ENCODE measurements at regions not wholly inside any gene's neighbourhood (a gene's known extent, or its start where the extent isn't known, plus 50 kb on each side); places are given as distances from the start of the nearest gene placed in this dataset.

GRCh38 chr5:99808657-99809230, 726.4 kb upstream of the FAM174A start:
- Histone ChIP-seq H3K4me2 (ENCODE audit: low read length) (no peak overlapping the region), H2BK12ac (ENCODE audit: low read length) (no peak overlapping the region), H3K4me3 (ENCODE audit: low read depth, low read length) (no peak overlapping the region), H3K36me3 (ENCODE audit: control insufficient read depth in 1 of 2, insufficient read depth in 2 of 2, low read length in 2 of 2) (no peaks in the 10 kb centered on the region), H3K4me1 (ENCODE audit: control insufficient read depth in 1 of 2, insufficient read depth in 2 of 2, low read length in 2 of 2) (no peaks in the 10 kb centered on the region), H3K27ac (ENCODE audit: low read depth, low read length) (no peak overlapping the region), H3K18ac (ENCODE audit: low read length) (no peak overlapping the region), H3K9me3 (ENCODE audit: insufficient read depth, low read depth, low read length) (no peaks in the 10 kb centered on the region), H3K14ac (ENCODE audit: low read length) (no peak overlapping the region), H3K27me3 (ENCODE audit: insufficient read depth, low read length) (no peaks in the 10 kb centered on the region), H3K79me1 (ENCODE audit: low read length) (no peaks in the 10 kb centered on the region), H2AFZ (ENCODE audit: insufficient read depth, low read length, poor library complexity) (no peak overlapping the region), H3K79me2 (ENCODE audit: control insufficient read depth, insufficient read depth, low read length, poor library complexity) (no peaks in the 10 kb centered on the region), H2BK5ac (ENCODE audit: low read depth, low read length, poor library complexity) (no peak overlapping the region), H4K91ac (ENCODE audit: low read depth, low read length) (no peak overlapping the region), H2BK120ac (ENCODE audit: insufficient read depth, low read length, poor library complexity) (no peak overlapping the region), H4K12ac (ENCODE audit: low read depth, low read length) (no peak overlapping the region), H3K23ac (ENCODE audit: low read length) (no peak overlapping the region), H3K9ac (ENCODE audit: low read length) (no peak overlapping the region), H3K4ac (ENCODE audit: low read depth, low read length) (no peak overlapping the region), H4K8ac (ENCODE audit: low read depth, low read length) (no peak overlapping the region), H2AK5ac (ENCODE audit: low read length) (no peak overlapping the region)
- DNase-seq = no peak
- WGBS (ENCODE audit: extremely low coverage, insufficient coverage, insufficient read length) = no CpG with 5 or more reads among the region's 3 CpGs

- H3K23ac ChIP-seq (ENCODE audit: low read length) = no peak overlapping the region
- no peak overlapping the region for H3K4me2 ChIP-seq (ENCODE audit: low read length)
- H3K79me2 ChIP-seq (ENCODE audit: control insufficient read depth, insufficient read depth, low read length, poor library complexity) = no peaks in the 10 kb centered on the region
- H3K4ac ChIP-seq (ENCODE audit: low read depth, low read length) = no peak overlapping the region
- H3K36me3 ChIP-seq (ENCODE audit: control insufficient read depth in 1 of 2, insufficient read depth in 2 of 2, low read length in 2 of 2) = no peaks in the 10 kb centered on the region
- H3K9me3 ChIP-seq (ENCODE audit: insufficient read depth, low read depth, low read length) = no peaks in the 10 kb centered on the region
- no peak overlapping the region for H4K12ac ChIP-seq (ENCODE audit: low read depth, low read length)
- DNase-seq = no peak
- no peak overlapping the region for H2AK5ac ChIP-seq (ENCODE audit: low read length)
- H3K27me3 ChIP-seq (ENCODE audit: insufficient read depth, low read length) = no peaks in the 10 kb centered on the region
- no peak overlapping the region for H2BK120ac ChIP-seq (ENCODE audit: insufficient read depth, low read length, poor library complexity)
- H3K27ac ChIP-seq (ENCODE audit: low read depth, low read length) = no peak overlapping the region
- H2BK5ac ChIP-seq (ENCODE audit: low read depth, low read length, poor library complexity) = no peak overlapping the region
- no peak overlapping the region for H2BK12ac ChIP-seq (ENCODE audit: low read length)
- no peak overlapping the region for H3K14ac ChIP-seq (ENCODE audit: low read length)
- H4K8ac ChIP-seq (ENCODE audit: low read depth, low read length) = no peak overlapping the region
- H2AFZ ChIP-seq (ENCODE audit: insufficient read depth, low read length, poor library complexity) = no peak overlapping the region
- no peaks in the 10 kb centered on the region for H3K4me1 ChIP-seq (ENCODE audit: control insufficient read depth in 1 of 2, insufficient read depth in 2 of 2, low read length in 2 of 2)
- H4K91ac ChIP-seq (ENCODE audit: low read depth, low read length) = no peak overlapping the region
- no peak overlapping the region for H3K4me3 ChIP-seq (ENCODE audit: low read depth, low read length)
- no peak overlapping the region for H3K9ac ChIP-seq (ENCODE audit: low read length)
- no peaks in the 10 kb centered on the region for H3K79me1 ChIP-seq (ENCODE audit: low read length)
- no peak overlapping the region for H3K18ac ChIP-seq (ENCODE audit: low read length)
Observed at GRCh38 chr5:99807346-99807745, 727.8 kb upstream of the FAM174A start.

- Histone ChIP-seq H3K18ac (ENCODE audit: low read length) (no peak overlapping the region), H3K79me1 (ENCODE audit: low read length) (no peaks in the 10 kb centered on the region), H2AK5ac (ENCODE audit: low read length) (no peak overlapping the region), H3K4ac (ENCODE audit: low read depth, low read length) (no peak overlapping the region), H3K4me1 (ENCODE audit: control insufficient read depth in 1 of 2, insufficient read depth in 2 of 2, low read length in 2 of 2) (no peaks in the 10 kb centered on the region), H3K4me2 (ENCODE audit: low read length) (no peak overlapping the region), H3K27ac (ENCODE audit: low read depth, low read length) (no peak overlapping the region), H4K8ac (ENCODE audit: low read depth, low read length) (no peak overlapping the region), H3K9ac (ENCODE audit: low read length) (no peak overlapping the region), H4K12ac (ENCODE audit: low read depth, low read length) (no peak overlapping the region), H3K79me2 (ENCODE audit: control insufficient read depth, insufficient read depth, low read length, poor library complexity) (no peaks in the 10 kb centered on the region), H3K9me3 (ENCODE audit: insufficient read depth, low read depth, low read length) (peaks cover under 1% of the 10 kb centered on the region), H2BK12ac (ENCODE audit: low read length) (no peak overlapping the region), H2BK5ac (ENCODE audit: low read depth, low read length, poor library complexity) (no peak overlapping the region), H4K91ac (ENCODE audit: low read depth, low read length) (no peak overlapping the region), H3K27me3 (ENCODE audit: insufficient read depth, low read length) (no peaks in the 10 kb centered on the region), H3K36me3 (ENCODE audit: control insufficient read depth in 1 of 2, insufficient read depth in 2 of 2, low read length in 2 of 2) (no peaks in the 10 kb centered on the region), H3K4me3 (ENCODE audit: low read depth, low read length) (no peak overlapping the region), H2AFZ (ENCODE audit: insufficient read depth, low read length, poor library complexity) (no peak overlapping the region), H3K14ac (ENCODE audit: low read length) (no peak overlapping the region), H3K23ac (ENCODE audit: low read length) (no peak overlapping the region), H2BK120ac (ENCODE audit: insufficient read depth, low read length, poor library complexity) (no peak overlapping the region)
- peak; percentile 51 to 81 for DNase-seq
- WGBS (ENCODE audit: extremely low coverage, insufficient coverage, insufficient read length) = no CpG with 5 or more reads among the region's 2 CpGs
Observed at GRCh38 chr5:99795031-99795430, 740.1 kb upstream of the FAM174A start.

- Histone ChIP-seq H3K4ac (ENCODE audit: low read depth, low read length) (no peak overlapping the region), H2BK5ac (ENCODE audit: low read depth, low read length, poor library complexity) (no peak overlapping the region)
- no peak for DNase-seq
Observed at GRCh38 chr5:99788482-99788881, 746.7 kb upstream of the FAM174A start.

More at GRCh38 chr5:99788482-99788881, 746.7 kb upstream of the FAM174A start:
- Histone ChIP-seq H3K18ac (ENCODE audit: low read length) (no peak overlapping the region), H2BK12ac (ENCODE audit: low read length) (no peak overlapping the region), H3K4me3 (ENCODE audit: low read depth, low read length) (no peak overlapping the region), H2BK120ac (ENCODE audit: insufficient read depth, low read length, poor library complexity) (no peak overlapping the region), H4K12ac (ENCODE audit: low read depth, low read length) (no peak overlapping the region), H3K79me1 (ENCODE audit: low read length) (no peaks in the 10 kb centered on the region), H3K14ac (ENCODE audit: low read length) (no peak overlapping the region), H3K36me3 (ENCODE audit: control insufficient read depth in 1 of 2, insufficient read depth in 2 of 2, low read length in 2 of 2) (no peaks in the 10 kb centered on the region), H3K79me2 (ENCODE audit: control insufficient read depth, insufficient read depth, low read length, poor library complexity) (no peaks in the 10 kb centered on the region), H2AK5ac (ENCODE audit: low read length) (no peak overlapping the region), H4K8ac (ENCODE audit: low read depth, low read length) (no peak overlapping the region), H3K23ac (ENCODE audit: low read length) (no peak overlapping the region), H3K27ac (ENCODE audit: low read depth, low read length) (no peak overlapping the region), H3K9ac (ENCODE audit: low read length) (no peak overlapping the region), H3K4me2 (ENCODE audit: low read length) (no peak overlapping the region), H2AFZ (ENCODE audit: insufficient read depth, low read length, poor library complexity) (no peak overlapping the region), H3K9me3 (ENCODE audit: insufficient read depth, low read depth, low read length) (no peaks in the 10 kb centered on the region), H3K4me1 (ENCODE audit: control insufficient read depth in 1 of 2, insufficient read depth in 2 of 2, low read length in 2 of 2) (no peaks in the 10 kb centered on the region), H4K91ac (ENCODE audit: low read depth, low read length) (no peak overlapping the region), H3K27me3 (ENCODE audit: insufficient read depth, low read length) (no peaks in the 10 kb centered on the region)
- WGBS (ENCODE audit: extremely low coverage, insufficient coverage, insufficient read length) = no CpG with 5 or more reads among the region's 2 CpGs
